NCI-H1417 (cell line): ENCODE measurements at regions not wholly inside any gene's neighbourhood (a gene's known extent, or its start where the extent isn't known, plus 50 kb on each side); places are given as distances from the start of the nearest gene placed in this dataset.
A peak's percentile ranks its signal among the peaks of the same experiment; 100 is the strongest.

ENCODE experiments used
- DNase-seq, 3 experiments: peaks; one replicate each; lab custom pipeline; 2025; lab: John Stamatoyannopoulos, UW

GRCh38 chr10:123492016-123492415 is 174.1 kb upstream of the GPR26 start:
- peak in 1 of 3 experiments; percentile 44 for DNase-seq

GRCh38 chr10:123494301-123494808 is 171.8 kb upstream of the GPR26 start:
- no peak for DNase-seq

- DNase-seq = peak in 1 of 3 experiments; percentile 9
Observed at GRCh38 chr10:123496375-123496774, 169.8 kb upstream of the GPR26 start.

- peak in 2 of 3 experiments; percentile 67 to 79 for DNase-seq
Observed at GRCh38 chr10:123496996-123497660, 169.0 kb upstream of the GPR26 start.

GRCh38 chr10:123500110-123500509 is 166.0 kb upstream of the GPR26 start:
- no peak for DNase-seq

GRCh38 chr10:123501148-123501547 is 165.0 kb upstream of the GPR26 start:
- no peak for DNase-seq

GRCh38 chr10:123502983-123503382 is 163.2 kb upstream of the GPR26 start:
- DNase-seq = peak in 1 of 3 experiments; percentile 23

- no peak for DNase-seq
Observed at GRCh38 chr10:123506455-123506854, 159.7 kb upstream of the GPR26 start.

- DNase-seq = no peak
Observed at GRCh38 chr10:123507298-123507697, 158.9 kb upstream of the GPR26 start.

- no peak for DNase-seq
Observed at GRCh38 chr10:123509338-123509737, 156.8 kb upstream of the GPR26 start.

GRCh38 chr10:123512901-123513775 is 153.0 kb upstream of the GPR26 start:
- peak in 2 of 3 experiments; percentile 58 to 92 for DNase-seq

- DNase-seq = peak in 1 of 3 experiments; percentile 47
Observed at GRCh38 chr10:123513870-123514269, 152.3 kb upstream of the GPR26 start.

- DNase-seq = no peak
Observed at GRCh38 chr10:123514996-123515395, 151.2 kb upstream of the GPR26 start.

GRCh38 chr10:123515661-123516060 is 150.5 kb upstream of the GPR26 start:
- DNase-seq = no peak

- DNase-seq = no peak
Observed at GRCh38 chr10:123516291-123516690, 149.9 kb upstream of the GPR26 start.

GRCh38 chr10:123517426-123517825 is 148.7 kb upstream of the GPR26 start:
- DNase-seq = no peak

GRCh38 chr10:123517901-123518300 is 148.3 kb upstream of the GPR26 start:
- no peak for DNase-seq

GRCh38 chr10:123518765-123519164 is 147.4 kb upstream of the GPR26 start:
- no peak for DNase-seq

- no peak for DNase-seq
Observed at GRCh38 chr10:123519861-123520260, 146.3 kb upstream of the GPR26 start.

GRCh38 chr10:123521076-123521475 is 145.1 kb upstream of the GPR26 start:
- DNase-seq = no peak

- DNase-seq = no peak
Observed at GRCh38 chr10:123521556-123521955, 144.6 kb upstream of the GPR26 start.

- DNase-seq = no peak
Observed at GRCh38 chr10:123522702-123523312, 143.3 kb upstream of the GPR26 start.

- no peak for DNase-seq
Observed at GRCh38 chr10:123523833-123524232, 142.3 kb upstream of the GPR26 start.
